ENCODE measurements at regions not wholly inside any gene's neighbourhood (a gene's known extent, or its start where the extent isn't known, plus 50 kb on each side); places are given as distances from the start of the nearest gene placed in this dataset.

GRCh38 chr21:41560661-41561158 lies 52.8 kb upstream of the TMPRSS2 start:
- Mint-ChIP-seq H3K4me3 (no peak overlapping the region), H3K27me3 (ENCODE audit: insufficient read depth, low read depth) (peaks cover 4% of the 10 kb centered on the region), H3K27ac (no peak overlapping the region), H3K9me3 (no peaks in the 10 kb centered on the region), H3K36me3 (no peaks in the 10 kb centered on the region), H3K4me1 (peaks cover 3% of the 10 kb centered on the region)
- H3F3A ChIP-seq (ENCODE audit: low read depth): no peaks in the 10 kb centered on the region
- DNase-seq (ENCODE audit: low spot score): no peak
- no peaks in the 10 kb centered on the region for H4K20me1 ChIP-seq (ENCODE audit: low read depth)
- no peak overlapping the region for H3K4me3 ChIP-seq
- no peaks in the 10 kb centered on the region for H3K36me3 ChIP-seq
- H2AFZ ChIP-seq (replicated peaks): no peak overlapping the region
- no peak overlapping the region for H3K4me2 ChIP-seq
- H3K79me2 ChIP-seq (ENCODE audit: low read depth): no peaks in the 10 kb centered on the region
- no peaks in the 10 kb centered on the region for H3K4me1 ChIP-seq
- no peaks in the 10 kb centered on the region for H3K27me3 ChIP-seq
- no peak overlapping the region for H3K9ac ChIP-seq
- H3K9me3 ChIP-seq (ENCODE audit: low read depth): no peaks in the 10 kb centered on the region
- H3K27ac ChIP-seq: no peak overlapping the region
- TF ChIP-seq CTCF (IDR thresholded peaks at IDR 0.05) (no peak), EZH2phosphoT487 (IDR thresholded peaks at IDR 0.05) (no peak), EZH2 (IDR thresholded peaks at IDR 0.05) (no peak)

DNA sequence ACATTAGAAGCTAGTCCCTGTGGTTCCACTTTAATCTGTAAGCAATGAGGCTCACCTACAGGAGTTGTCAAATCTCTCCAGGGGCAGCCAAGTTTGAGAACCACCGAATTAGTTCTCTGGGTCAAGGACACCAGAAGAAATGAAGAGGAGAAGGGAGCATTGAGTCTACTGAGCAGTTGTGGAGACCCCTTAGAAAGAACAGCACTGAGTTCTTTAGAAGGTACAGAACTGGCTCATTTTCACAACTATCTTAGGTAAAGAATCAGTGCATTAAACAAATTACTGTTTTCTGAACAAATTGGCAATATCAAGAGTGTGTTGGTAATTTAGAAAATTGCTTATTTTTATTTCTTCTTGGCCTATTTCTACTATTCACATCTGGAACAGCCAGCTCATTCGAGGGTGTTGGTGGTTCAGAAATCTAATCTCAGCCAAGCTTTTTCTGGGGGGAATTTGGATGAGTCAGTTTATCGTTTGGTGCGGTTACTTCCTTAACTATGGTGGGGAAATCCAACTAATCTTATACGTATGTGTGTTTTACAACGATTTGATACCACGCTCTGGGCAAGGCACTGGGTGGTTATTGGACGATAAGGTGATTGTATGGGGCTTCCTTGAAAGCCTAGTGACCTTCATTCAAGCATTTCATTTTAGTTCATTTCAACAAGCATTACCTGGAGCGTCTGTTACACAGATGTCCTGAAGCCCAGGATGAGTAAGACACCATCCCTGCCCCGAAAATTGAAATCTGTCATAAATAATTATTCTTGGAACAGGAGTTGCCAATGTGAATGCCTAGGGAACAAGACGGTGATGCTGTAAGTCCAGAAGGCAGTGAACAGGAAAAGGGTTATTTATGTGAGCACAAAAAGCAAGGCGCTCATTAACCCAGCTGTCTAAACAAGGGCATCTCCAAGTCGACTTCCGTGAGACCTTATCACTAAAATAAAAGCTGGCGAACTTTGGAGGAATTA lies 52.0 kb upstream of the TMPRSS2 start:
- no peak overlapping the region for H3K27ac ChIP-seq
- H3K27me3 ChIP-seq: no peaks in the 10 kb centered on the region
- Mint-ChIP-seq H3K36me3 (no peaks in the 10 kb centered on the region), H3K27ac (no peak overlapping the region), H3K9me3 (no peaks in the 10 kb centered on the region), H3K27me3 (ENCODE audit: insufficient read depth, low read depth) (peaks cover 4% of the 10 kb centered on the region), H3K4me3 (no peak overlapping the region), H3K4me1 (peaks cover 3% of the 10 kb centered on the region)
- no peaks in the 10 kb centered on the region for H3K36me3 ChIP-seq
- H3K4me2 ChIP-seq: no peak overlapping the region
- H3F3A ChIP-seq (ENCODE audit: low read depth): no peaks in the 10 kb centered on the region
- H3K9ac ChIP-seq: no peak overlapping the region
- H3K79me2 ChIP-seq (ENCODE audit: low read depth): no peaks in the 10 kb centered on the region
- H4K20me1 ChIP-seq (ENCODE audit: low read depth): no peaks in the 10 kb centered on the region
- H3K4me3 ChIP-seq: no peak overlapping the region
- H3K4me1 ChIP-seq: no peaks in the 10 kb centered on the region
- no peak for DNase-seq (ENCODE audit: low spot score)
- H3K9me3 ChIP-seq (ENCODE audit: low read depth): no peaks in the 10 kb centered on the region
- TF ChIP-seq CTCF (IDR thresholded peaks at IDR 0.05): no peak
- no peak for TF ChIP-seq EZH2phosphoT487 (IDR thresholded peaks at IDR 0.05)
- no peak for TF ChIP-seq EZH2 (IDR thresholded peaks at IDR 0.05)
- no peak overlapping the region for H2AFZ ChIP-seq (replicated peaks)

- Histone ChIP-seq H3F3A (ENCODE audit: low read depth) (no peaks in the 10 kb centered on the region), H3K9me3 (ENCODE audit: low read depth) (no peaks in the 10 kb centered on the region), H3K27ac (no peak overlapping the region), H2AFZ (replicated peaks) (no peak overlapping the region), H3K27me3 (no peaks in the 10 kb centered on the region), H4K20me1 (ENCODE audit: low read depth) (no peaks in the 10 kb centered on the region), H3K79me2 (ENCODE audit: low read depth) (no peaks in the 10 kb centered on the region), H3K4me1 (no peaks in the 10 kb centered on the region), H3K9ac (no peak overlapping the region), H3K4me3 (no peak overlapping the region), H3K36me3 (no peaks in the 10 kb centered on the region), H3K4me2 (no peak overlapping the region)
- Mint-ChIP-seq H3K27ac (no peak overlapping the region), H3K4me1 (peaks cover 3% of the 10 kb centered on the region), H3K4me3 (no peak overlapping the region), H3K36me3 (no peaks in the 10 kb centered on the region), H3K27me3 (ENCODE audit: insufficient read depth, low read depth) (peaks cover 2% of the 10 kb centered on the region), H3K9me3 (no peaks in the 10 kb centered on the region)
- no peak for DNase-seq (ENCODE audit: low spot score)
- TF ChIP-seq EZH2phosphoT487 (IDR thresholded peaks at IDR 0.05) (no peak), EZH2 (IDR thresholded peaks at IDR 0.05) (no peak), CTCF (IDR thresholded peaks at IDR 0.05) (no peak)
Observed at GRCh38 chr21:41558842-41559241, 50.9 kb upstream of the TMPRSS2 start.

Measured in neural progenitor cell (in vitro differentiated cells).